AG09319 (cell line): ENCODE measurements at regions not wholly inside any gene's neighbourhood (a gene's known extent, or its start where the extent isn't known, plus 50 kb on each side); places are given as distances from the start of the nearest gene placed in this dataset.

Experiments used
- DNase-seq: peaks from one replicate; pipeline ENCODE4 v3.0.0-alpha.2; 2010; ENCODE audit warnings: low read depth; ENCODE audit errors: extremely low read depth
- TF ChIP-seq, protein P1 (sequence below): IDR thresholded peaks from 2 replicates; pipeline ENCODE4 v1.5.1; 2011; ENCODE audit warnings: low read depth, mild to moderate bottlenecking, inconsistent platforms, low read length, moderate library complexity

DNA sequence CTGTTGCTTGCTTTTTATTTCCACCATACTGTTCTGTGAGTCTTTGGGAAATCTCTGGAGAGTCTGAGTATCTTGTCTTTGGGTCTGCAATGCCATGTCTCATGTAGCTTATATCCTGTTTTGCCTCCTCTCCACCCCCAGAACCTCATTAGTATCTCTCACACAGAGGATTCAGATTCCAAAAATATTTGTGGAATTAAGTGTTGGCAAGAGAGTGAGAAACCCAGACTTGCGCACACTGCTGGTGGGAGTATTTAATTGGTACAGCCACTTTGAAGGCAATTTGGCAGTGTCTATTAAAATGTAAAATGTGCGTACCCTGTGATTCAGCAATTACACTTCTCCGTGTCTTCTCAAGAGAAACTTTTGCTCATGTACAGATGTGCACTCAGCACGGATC, 68.6 kb downstream of the ZNF621 start:
- TF ChIP-seq, protein P1, sequence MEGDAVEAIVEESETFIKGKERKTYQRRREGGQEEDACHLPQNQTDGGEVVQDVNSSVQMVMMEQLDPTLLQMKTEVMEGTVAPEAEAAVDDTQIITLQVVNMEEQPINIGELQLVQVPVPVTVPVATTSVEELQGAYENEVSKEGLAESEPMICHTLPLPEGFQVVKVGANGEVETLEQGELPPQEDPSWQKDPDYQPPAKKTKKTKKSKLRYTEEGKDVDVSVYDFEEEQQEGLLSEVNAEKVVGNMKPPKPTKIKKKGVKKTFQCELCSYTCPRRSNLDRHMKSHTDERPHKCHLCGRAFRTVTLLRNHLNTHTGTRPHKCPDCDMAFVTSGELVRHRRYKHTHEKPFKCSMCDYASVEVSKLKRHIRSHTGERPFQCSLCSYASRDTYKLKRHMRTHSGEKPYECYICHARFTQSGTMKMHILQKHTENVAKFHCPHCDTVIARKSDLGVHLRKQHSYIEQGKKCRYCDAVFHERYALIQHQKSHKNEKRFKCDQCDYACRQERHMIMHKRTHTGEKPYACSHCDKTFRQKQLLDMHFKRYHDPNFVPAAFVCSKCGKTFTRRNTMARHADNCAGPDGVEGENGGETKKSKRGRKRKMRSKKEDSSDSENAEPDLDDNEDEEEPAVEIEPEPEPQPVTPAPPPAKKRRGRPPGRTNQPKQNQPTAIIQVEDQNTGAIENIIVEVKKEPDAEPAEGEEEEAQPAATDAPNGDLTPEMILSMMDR, result no peak
- no peak for DNase-seq

DNA sequence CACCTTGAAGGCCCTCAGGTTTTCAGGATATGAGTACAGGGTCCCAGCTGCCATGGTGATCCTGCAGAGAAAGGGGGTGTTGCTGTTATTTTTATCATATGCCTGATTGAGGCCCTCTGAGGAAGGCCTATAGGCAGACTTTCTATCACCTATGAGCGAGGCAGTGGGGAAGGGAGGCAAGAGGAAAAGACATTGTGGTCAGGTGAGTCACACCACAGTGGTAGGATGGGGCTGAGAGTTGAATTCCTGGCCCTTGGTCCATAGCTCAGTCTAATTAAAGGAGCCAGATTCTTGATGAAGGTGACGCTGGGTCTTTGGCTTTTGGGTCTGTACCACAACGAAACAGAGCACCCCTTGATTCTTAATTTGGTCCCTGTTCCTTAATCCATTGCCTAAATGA, 72.7 kb downstream of the ZNF621 start:
- TF ChIP-seq, protein P1, result no peak
- no peak for DNase-seq

DNA sequence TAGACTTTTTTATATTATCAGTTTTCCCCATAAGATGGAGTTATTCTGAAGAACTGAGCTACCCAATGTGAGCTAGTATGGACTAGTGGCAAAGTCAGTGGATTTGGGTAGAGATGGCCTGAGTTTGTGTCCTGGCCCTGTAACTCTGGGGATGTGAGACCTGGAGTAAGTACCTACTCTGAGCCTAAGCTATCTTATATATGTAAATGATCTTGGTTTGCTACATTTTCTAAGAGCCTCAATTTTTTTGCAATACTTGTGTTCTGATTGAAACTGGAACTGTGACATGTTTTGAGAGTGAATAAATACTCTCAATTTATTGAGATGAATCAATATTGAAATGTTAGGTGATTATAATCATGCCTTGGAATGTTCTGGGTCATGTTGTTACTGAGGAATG, 73.6 kb downstream of the ZNF621 start:
- no peak for DNase-seq

DNA sequence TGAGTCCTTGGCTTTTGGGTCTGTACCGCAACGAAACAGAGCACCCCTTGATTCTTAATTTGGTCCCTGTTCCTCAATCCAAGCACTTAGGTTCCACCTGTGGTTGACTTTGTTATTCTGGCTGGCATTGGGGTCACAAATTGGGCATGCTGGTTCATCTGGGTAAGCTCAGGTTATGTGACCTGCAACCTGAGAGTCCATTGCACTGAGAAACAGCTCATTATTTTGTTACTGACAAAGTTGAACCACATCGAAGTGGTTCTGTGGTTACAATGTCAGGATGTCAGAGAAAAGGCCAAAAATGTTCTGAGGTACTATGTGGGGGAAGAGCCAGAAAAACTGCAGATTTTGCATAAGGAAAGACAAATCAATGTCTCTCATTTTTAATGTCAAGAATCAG, 74.2 kb downstream of the ZNF621 start:
- TF ChIP-seq, protein P1, result no peak
- no peak for DNase-seq

More for the DNA sequence above, 73.6 kb downstream of the ZNF621 start:
- TF ChIP-seq, protein P1, result no peak

DNA sequence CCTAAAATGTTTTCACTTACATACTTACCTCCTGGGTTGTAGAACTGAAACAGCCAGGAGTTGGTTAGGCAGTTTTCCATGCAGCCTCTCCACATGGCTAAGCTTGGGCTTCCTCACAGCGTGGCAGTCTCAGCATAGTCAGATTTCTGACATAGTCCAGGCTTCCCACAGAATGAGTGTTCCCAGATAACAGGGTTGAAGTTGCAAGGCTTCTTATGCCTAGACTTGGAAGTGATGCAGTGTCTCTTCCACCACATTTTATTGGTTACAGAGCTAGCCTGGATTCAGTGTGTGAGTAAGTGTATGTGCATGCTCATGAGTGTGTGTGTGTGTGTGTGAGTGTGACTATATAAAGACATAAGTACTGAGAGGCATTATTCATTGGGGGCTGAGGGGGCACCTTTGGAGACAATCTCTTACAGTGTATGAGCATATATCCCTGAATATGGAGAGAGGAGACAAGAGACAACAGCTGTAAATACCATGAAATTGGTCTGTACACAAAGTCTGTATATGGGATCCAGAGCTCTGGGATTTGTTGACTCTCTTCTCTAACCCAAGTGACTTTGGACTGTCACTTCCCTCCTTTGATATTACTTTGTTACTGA, 78.1 kb downstream of the ZNF621 start:
- TF ChIP-seq, protein P1, result no peak
- no peak for DNase-seq

DNA sequence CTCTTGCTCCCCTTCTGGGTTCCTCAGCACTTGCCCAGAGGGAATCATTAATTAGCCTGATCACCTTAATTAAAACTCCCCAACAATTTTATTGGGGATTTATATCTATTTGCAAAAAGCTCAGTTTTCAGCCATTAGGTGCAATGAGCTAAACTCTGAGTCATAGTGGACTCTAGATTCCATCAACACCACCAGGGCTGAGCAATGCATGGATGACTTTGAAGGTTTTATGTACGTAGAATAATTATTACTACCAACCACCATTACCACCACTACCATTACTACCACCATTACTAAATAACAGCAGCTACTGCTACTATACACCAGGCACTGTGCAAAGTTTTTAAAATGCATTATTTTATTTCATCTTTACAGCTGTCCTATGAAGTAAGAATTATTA, 81.2 kb downstream of the ZNF621 start:
- TF ChIP-seq, protein P1, result no peak
- DNase-seq, result no peak

DNA sequence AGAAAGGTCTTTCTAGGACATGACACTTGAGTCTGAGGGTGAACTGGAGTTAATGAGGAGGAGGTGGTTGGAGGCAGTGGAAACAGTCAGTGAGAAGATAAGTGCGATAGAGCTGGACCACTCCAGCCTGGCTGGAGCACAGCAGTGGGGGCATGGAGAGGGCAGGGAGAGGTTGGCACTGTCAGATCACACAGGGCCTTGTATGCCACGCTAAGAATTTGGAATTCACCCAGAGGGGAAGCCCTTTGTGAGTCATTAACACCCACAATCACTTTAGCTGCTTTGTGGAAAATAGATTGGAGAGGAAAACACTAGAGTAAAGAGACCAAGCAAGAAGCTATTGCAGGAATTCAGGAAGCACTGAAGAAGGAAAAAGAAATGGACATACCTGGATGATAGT, 83.3 kb downstream of the ZNF621 start:
- no peak for DNase-seq
- TF ChIP-seq, protein P1, result no peak
